HFFc6 (cell line): ENCODE measurements at regions not wholly inside any gene's neighbourhood (a gene's known extent, or its start where the extent isn't known, plus 50 kb on each side); places are given as distances from the start of the nearest gene placed in this dataset.
"Not testable (repeated sequence)": the region's sequence is repeated elsewhere in the genome, so short reads cannot be mapped to it uniquely, and the experiment has no call there.

Experiments
- DNase-seq: peaks from one replicate; pipeline ENCODE4 v3.0.0-alpha.2; 2018
- H3K27ac Mint-ChIP-seq: 2 replicates; pipeline ENCODE4 v1.8.0; 2020; ENCODE audit warnings: mild to moderate bottlenecking, mixed read lengths
- H3K27me3 Mint-ChIP-seq: 2 replicates; pipeline ENCODE4 v1.8.0; 2021; ENCODE audit warnings: mild to moderate bottlenecking, moderate library complexity, mixed read lengths; ENCODE audit not compliant: insufficient read depth
- H3K36me3 Mint-ChIP-seq: 2 replicates; pipeline ENCODE4 v1.8.0; 2021; ENCODE audit warnings: low read depth, mixed read lengths
- H3K4me1 Mint-ChIP-seq: 2 replicates; pipeline ENCODE4 v1.8.0; 2020; ENCODE audit warnings: low read depth, mixed read lengths
- H3K4me3 Mint-ChIP-seq: 2 replicates; pipeline ENCODE4 v1.8.0; 2020; ENCODE audit warnings: mild to moderate bottlenecking, moderate library complexity, mixed read lengths
- H3K9me3 Mint-ChIP-seq: 2 replicates; pipeline ENCODE4 v1.8.0; 2020; ENCODE audit warnings: mild to moderate bottlenecking, mixed read lengths

DNA sequence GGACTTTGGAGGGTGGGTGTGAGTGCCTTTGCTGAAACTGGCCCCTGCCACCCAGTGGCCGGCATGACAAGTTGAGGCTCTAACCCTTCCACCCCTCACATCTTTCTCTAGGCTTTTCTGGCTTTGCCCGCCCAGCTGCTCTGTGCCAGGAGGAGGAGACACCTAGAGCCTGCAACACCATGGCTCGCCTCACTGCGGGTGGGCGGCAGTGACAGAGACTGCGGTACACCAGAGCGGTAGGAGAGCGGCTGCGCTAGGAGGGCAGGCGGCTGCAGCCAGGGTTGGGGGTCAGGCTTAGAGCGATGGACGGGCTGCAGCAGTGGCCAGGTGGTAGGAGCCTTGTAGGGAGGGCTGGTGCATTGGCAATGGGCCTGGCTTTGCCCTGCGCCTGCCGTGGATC lies 1556.9 kb downstream of the RPIA start:
- H3K4me3 Mint-ChIP-seq, H3K27ac Mint-ChIP-seq, H3K36me3 Mint-ChIP-seq, H3K4me1 Mint-ChIP-seq, H3K27me3 Mint-ChIP-seq, H3K9me3 Mint-ChIP-seq, DNase-seq: not testable (repeated sequence)

GRCh38 chr2:90250350-90250749 lies 1558.9 kb downstream of the RPIA start:
- not testable (repeated sequence) for H3K27ac Mint-ChIP-seq, DNase-seq, H3K4me3 Mint-ChIP-seq, H3K4me1 Mint-ChIP-seq, H3K9me3 Mint-ChIP-seq, H3K36me3 Mint-ChIP-seq, H3K27me3 Mint-ChIP-seq

DNA sequence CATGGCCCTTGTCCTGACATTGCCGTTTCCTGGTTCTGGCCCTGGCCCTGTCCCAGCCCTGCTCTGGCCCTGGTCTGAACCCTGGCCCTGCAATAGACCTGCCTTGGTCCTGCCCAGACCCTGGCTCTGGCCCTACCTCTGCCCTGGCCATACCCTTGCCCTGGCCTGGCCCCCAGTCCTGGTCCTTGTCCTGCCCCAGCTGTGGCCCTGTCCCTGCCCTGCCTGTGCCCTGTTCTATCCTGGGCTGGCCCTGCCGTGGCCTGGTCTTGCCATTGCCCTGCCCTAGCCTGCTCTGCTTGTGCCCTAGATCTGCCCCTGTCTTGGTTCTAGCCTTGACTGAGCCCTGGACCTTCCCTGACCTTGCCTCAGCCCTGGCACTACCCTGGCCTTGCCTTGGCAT lies 1560.1 kb downstream of the RPIA start:
- DNase-seq, H3K4me3 Mint-ChIP-seq, H3K27ac Mint-ChIP-seq, H3K27me3 Mint-ChIP-seq, H3K4me1 Mint-ChIP-seq: not testable (repeated sequence)
- H3K36me3 Mint-ChIP-seq = peaks cover 12% of the 10 kb centered on the region
- H3K9me3 Mint-ChIP-seq = peaks cover 19% of the 10 kb centered on the region

DNA sequence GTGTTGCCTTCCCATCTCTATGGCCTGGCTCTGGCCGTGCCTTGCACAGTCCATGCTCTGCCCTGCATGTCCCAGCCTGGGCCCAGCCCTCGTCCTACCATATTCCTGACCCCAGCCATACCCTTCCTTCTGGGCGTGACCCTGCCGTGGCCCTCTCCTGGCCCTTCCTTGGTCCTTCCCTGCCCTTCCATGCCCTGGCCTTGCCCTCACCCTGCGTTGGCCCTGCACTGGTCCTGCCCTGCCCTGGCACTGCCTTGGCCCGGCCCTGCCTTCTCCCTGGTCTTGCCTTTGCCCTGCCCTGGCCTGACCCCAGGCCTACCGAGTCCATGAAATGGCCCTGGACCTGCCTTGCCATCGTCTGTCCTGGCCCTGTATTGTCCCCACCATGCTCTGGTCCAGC lies 1561.8 kb downstream of the RPIA start:
- not testable (repeated sequence) for H3K4me3 Mint-ChIP-seq, DNase-seq, H3K27ac Mint-ChIP-seq, H3K4me1 Mint-ChIP-seq, H3K27me3 Mint-ChIP-seq
- peaks cover 18% of the 10 kb centered on the region for H3K36me3 Mint-ChIP-seq
- peaks cover 37% of the 10 kb centered on the region for H3K9me3 Mint-ChIP-seq

GRCh38 chr2:90266888-90267287 lies 1575.4 kb downstream of the RPIA start:
- H3K4me3 Mint-ChIP-seq, H3K9me3 Mint-ChIP-seq, DNase-seq, H3K36me3 Mint-ChIP-seq, H3K4me1 Mint-ChIP-seq, H3K27me3 Mint-ChIP-seq, H3K27ac Mint-ChIP-seq: not testable (repeated sequence)

DNA sequence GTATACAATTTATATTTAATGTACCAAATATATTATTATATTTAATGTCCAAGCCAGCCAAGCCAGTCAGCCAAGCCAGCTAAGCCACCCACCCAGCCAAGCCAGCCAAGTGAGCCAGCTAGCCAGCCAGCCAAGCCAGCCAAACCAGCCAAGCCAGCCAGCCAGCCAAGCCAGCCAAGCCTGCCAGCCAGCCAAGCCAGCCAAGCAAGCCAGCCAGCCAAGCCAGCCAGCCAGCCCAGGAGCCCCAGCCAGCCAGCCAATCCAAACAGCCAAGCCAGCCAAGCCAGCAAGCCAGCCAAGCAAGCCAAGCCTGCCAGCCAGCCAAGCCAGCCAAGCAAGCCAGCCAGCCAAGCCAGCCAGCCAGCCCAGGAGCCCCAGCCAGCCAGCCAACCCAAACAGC lies 1596.3 kb downstream of the RPIA start:
- H3K36me3 Mint-ChIP-seq, DNase-seq, H3K27me3 Mint-ChIP-seq, H3K9me3 Mint-ChIP-seq, H3K27ac Mint-ChIP-seq, H3K4me1 Mint-ChIP-seq, H3K4me3 Mint-ChIP-seq: not testable (repeated sequence)

- not testable (repeated sequence) for H3K4me1 Mint-ChIP-seq, DNase-seq, H3K4me3 Mint-ChIP-seq, H3K36me3 Mint-ChIP-seq, H3K27me3 Mint-ChIP-seq, H3K9me3 Mint-ChIP-seq, H3K27ac Mint-ChIP-seq
These were observed 1596.9 kb downstream of the RPIA start for GRCh38 chr2:90288396-90288795.

DNA sequence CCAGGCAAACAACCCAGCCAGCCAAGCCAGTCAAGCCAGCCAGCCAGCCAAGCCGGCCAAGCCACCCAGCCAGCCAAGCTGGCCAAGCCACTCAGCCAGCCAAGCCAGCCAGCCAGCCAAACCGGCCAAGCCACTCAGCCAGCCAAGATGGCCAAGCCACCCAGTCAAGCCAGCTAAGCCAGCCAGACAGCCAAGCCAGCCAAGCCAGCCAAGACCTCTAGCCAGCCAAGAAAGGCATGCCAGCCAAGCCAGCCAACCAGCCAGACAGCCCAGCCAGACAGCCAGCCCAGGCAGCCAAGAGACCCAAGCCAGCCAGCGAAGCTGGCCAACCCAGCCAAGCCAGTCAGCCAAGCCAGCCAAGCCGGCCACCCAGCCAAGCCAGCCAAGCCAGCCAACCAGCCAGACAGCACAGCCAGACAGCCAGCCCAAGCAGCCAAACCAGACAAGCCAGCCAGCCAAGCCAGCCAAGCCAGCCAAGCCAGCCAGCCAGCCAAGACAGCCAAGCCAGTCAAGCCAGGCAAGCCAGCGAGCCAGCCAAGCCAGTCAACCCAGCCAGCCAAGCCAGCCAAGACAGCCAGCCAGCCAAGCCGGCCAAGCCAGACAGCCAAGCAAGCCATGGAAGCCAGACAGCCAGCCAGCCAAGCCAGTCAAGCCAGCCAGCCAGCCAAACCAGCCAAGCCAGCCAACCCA lies 1598.0 kb downstream of the RPIA start:
- DNase-seq, H3K36me3 Mint-ChIP-seq, H3K27ac Mint-ChIP-seq, H3K9me3 Mint-ChIP-seq, H3K4me1 Mint-ChIP-seq, H3K27me3 Mint-ChIP-seq, H3K4me3 Mint-ChIP-seq: not testable (repeated sequence)

DNA sequence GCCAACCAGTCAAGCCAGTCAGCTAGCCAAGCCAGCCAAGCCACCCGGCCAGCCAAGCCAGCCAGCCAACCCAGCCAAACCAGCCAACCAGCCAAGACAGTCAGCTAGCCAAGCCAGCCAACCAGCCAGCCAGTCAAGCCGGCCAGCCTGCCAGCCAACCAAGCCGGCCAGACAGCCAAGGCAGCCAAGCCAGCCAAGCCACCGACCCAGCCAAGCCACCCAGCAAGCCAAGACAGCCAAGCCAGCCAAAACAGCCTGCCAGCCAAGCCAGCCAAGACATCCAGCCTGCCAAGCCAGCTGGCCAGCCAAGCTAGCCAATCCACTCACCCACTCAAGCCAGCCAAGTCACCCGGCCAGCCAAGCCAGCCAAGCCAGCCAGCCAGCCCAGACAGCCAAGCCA lies 1599.2 kb downstream of the RPIA start:
- H3K4me3 Mint-ChIP-seq, H3K9me3 Mint-ChIP-seq, DNase-seq, H3K36me3 Mint-ChIP-seq, H3K27me3 Mint-ChIP-seq, H3K27ac Mint-ChIP-seq, H3K4me1 Mint-ChIP-seq: not testable (repeated sequence)

DNA sequence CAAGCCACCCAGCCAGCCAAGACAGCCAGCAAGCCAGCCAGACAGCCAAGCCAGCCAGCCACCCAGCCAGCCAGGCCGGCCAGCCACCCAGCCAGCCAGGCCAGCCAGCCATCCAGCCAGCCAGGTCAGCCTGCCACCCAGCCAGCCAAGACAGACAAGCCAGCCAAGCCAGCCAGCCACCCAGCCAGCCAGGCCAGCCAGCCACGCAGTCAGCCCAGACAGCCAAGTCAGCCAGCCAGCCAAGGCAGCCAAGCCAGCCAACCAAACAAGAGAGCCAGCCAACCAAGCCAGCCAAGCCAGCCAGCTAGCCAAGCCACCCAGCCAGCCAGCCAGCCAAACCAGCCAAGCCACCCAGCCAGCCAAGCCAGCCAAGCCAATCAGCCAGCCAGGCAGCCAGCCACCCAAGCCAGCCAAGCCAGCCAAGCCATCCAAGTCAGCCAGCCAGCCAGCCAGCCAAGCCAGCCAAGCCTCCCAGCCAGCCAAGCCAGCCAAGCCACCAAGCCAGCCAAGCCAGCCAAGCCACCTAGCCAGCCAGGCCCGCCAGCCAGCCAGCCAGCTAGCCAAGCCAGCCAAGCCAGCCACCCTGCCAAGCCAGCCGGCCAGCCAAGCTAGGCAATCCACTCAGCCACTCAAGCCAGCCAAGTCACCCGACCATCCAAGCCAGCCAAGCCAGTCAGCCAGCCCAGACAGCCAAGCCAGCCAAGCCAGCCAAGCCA lies 1599.9 kb downstream of the RPIA start:
- H3K36me3 Mint-ChIP-seq, H3K4me3 Mint-ChIP-seq: not testable (repeated sequence)

DNA sequence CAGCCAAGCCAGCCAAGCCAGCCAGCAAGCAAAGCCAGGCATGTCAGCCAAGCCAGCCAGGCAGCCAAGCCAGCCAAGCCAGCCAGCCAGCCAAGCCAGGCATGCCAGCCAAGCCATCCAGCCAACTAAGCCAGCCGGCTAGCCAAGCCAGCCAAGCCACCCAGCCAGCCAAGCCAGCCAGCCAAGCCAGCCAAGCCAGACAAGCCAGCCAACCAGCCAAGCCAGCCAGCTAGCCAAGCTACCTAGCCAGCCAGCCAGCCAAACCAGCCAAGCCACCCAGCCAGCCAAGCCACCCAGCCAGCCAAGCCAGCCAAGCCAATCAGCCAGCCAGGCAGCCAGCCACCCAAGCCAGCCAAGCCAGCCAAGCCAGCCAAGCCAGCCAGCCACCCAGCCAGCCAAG lies 1600.5 kb downstream of the RPIA start:
- not testable (repeated sequence) for H3K4me1 Mint-ChIP-seq, DNase-seq, H3K27me3 Mint-ChIP-seq, H3K27ac Mint-ChIP-seq, H3K9me3 Mint-ChIP-seq, H3K4me3 Mint-ChIP-seq, H3K36me3 Mint-ChIP-seq

More for the DNA sequence above, 1599.9 kb downstream of the RPIA start:
- H3K4me1 Mint-ChIP-seq, H3K27me3 Mint-ChIP-seq, DNase-seq, H3K9me3 Mint-ChIP-seq, H3K27ac Mint-ChIP-seq: not testable (repeated sequence)

DNA sequence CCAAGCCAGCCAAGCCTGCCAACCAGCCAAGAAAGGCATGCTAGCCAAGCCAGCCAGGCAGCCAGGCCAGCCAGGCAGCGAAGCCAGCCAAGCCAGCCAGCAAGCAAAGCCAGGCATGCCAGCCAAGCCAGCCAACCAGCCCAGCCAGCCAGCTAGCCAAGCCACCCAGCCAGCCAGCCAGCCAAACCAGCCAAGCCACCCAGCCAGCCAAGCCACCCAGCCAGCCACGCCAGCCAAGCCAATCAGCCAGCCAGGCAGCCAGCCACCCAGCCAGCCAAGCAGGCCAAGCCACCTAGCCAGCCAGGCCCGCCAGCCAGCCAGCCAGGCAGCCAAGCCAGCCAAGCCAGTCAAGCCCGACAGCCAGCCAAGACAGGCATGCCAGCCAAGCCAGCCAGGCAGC lies 1601.0 kb downstream of the RPIA start:
- not testable (repeated sequence) for H3K27ac Mint-ChIP-seq, DNase-seq, H3K4me3 Mint-ChIP-seq, H3K36me3 Mint-ChIP-seq, H3K4me1 Mint-ChIP-seq, H3K27me3 Mint-ChIP-seq, H3K9me3 Mint-ChIP-seq

DNA sequence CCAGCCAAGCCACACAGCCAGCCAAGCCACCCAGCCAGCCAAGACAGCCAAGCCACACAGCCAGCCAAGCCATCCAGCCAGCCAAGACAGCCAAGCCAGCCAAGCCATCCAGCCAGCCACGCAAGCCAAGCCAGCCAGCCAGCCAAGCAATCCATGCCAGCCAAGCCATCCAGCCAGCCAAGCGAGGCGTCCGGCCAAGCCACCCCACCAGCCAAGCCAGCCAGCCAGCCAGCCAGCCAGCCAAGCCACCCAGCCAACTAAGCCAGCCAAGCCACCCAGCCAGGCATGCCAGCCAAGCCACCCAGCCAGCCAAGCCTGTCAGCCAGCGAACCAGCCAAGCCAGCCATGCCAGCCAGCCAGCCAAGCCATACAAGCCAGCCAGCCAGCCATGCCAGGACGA lies 1601.8 kb downstream of the RPIA start:
- H3K27ac Mint-ChIP-seq, H3K4me3 Mint-ChIP-seq, H3K9me3 Mint-ChIP-seq, H3K36me3 Mint-ChIP-seq, DNase-seq, H3K27me3 Mint-ChIP-seq, H3K4me1 Mint-ChIP-seq: not testable (repeated sequence)

- not testable (repeated sequence) for H3K27ac Mint-ChIP-seq
These were observed 1602.3 kb downstream of the RPIA start for GRCh38 chr2:90293806-90294205.

More at GRCh38 chr2:90293806-90294205, 1602.3 kb downstream of the RPIA start:
- H3K9me3 Mint-ChIP-seq, H3K4me1 Mint-ChIP-seq, H3K36me3 Mint-ChIP-seq, H3K4me3 Mint-ChIP-seq, H3K27me3 Mint-ChIP-seq, DNase-seq: not testable (repeated sequence)
